ENCODE measurements at regions not wholly inside any gene's neighbourhood (a gene's known extent, or its start where the extent isn't known, plus 50 kb on each side); places are given as distances from the start of the nearest gene placed in this dataset.

- H3K27ac ChIP-seq (ENCODE audit: low read depth, low read length), result no peak overlapping the region
- no peak overlapping the region for H2AFZ ChIP-seq (ENCODE audit: low read length, unreplicated experiment)
- no peaks in the 10 kb centered on the region for H3K27me3 ChIP-seq (ENCODE audit: insufficient read depth, low read length)
- H3K79me2 ChIP-seq (ENCODE audit: control insufficient read depth, insufficient read depth, low read length, unreplicated experiment), result no peaks in the 10 kb centered on the region
- H3K4me3 ChIP-seq (ENCODE audit: low read depth, low read length), result no peak overlapping the region
- H3K4me1 ChIP-seq (ENCODE audit: control insufficient read depth, insufficient read depth, low read length, unreplicated experiment), result no peaks in the 10 kb centered on the region
- H3K36me3 ChIP-seq (ENCODE audit: insufficient read depth, low read length), result no peaks in the 10 kb centered on the region
Observed at GRCh38 chr4:189779281-189779980, 161.2 kb upstream of the FRG1 start.

- H2AFZ ChIP-seq (ENCODE audit: low read length, unreplicated experiment), result no peak overlapping the region
- H3K27me3 ChIP-seq (ENCODE audit: insufficient read depth, low read length), result no peaks in the 10 kb centered on the region
- H3K27ac ChIP-seq (ENCODE audit: low read depth, low read length), result no peak overlapping the region
- H3K4me3 ChIP-seq (ENCODE audit: low read depth, low read length), result no peak overlapping the region
- H3K79me2 ChIP-seq (ENCODE audit: control insufficient read depth, insufficient read depth, low read length, unreplicated experiment), result no peaks in the 10 kb centered on the region
- no peaks in the 10 kb centered on the region for H3K4me1 ChIP-seq (ENCODE audit: control insufficient read depth, insufficient read depth, low read length, unreplicated experiment)
- no peaks in the 10 kb centered on the region for H3K36me3 ChIP-seq (ENCODE audit: insufficient read depth, low read length)
Observed at GRCh38 chr4:189780391-189780790, 160.3 kb upstream of the FRG1 start.

DNA sequence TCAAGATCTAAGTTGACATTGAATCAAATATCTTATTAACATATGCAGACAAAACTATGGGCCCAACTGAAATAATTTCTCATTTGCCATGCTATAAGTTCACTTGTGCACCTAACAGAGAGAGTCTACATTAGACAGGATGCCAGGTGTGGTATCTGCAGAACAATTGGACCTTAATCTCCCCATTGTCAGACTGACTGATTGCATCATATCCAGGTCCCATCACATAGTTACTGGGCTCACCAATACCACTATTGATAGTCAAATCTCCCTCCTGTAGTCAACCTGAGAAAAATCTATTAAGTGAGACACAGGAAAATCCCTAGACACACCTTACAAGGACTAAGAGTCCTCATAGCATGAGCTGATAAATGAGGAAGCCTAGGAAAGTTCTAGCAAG is 156.0 kb upstream of the FRG1 start:
- no peak overlapping the region for H2AFZ ChIP-seq (ENCODE audit: low read length, unreplicated experiment)
- H3K27me3 ChIP-seq (ENCODE audit: insufficient read depth, low read length), result 0 out of 2 replicates have a peak, but pooled peaks cover 3% of the 10 kb centered on the region
- no peaks in the 10 kb centered on the region for H3K36me3 ChIP-seq (ENCODE audit: insufficient read depth, low read length)
- no peaks in the 10 kb centered on the region for H3K4me1 ChIP-seq (ENCODE audit: control insufficient read depth, insufficient read depth, low read length, unreplicated experiment)
- no peak overlapping the region for H3K4me3 ChIP-seq (ENCODE audit: low read depth, low read length)
- H3K27ac ChIP-seq (ENCODE audit: low read depth, low read length), result no peak overlapping the region
- no peaks in the 10 kb centered on the region for H3K79me2 ChIP-seq (ENCODE audit: control insufficient read depth, insufficient read depth, low read length, unreplicated experiment)

- no peaks in the 10 kb centered on the region for H3K79me2 ChIP-seq (ENCODE audit: control insufficient read depth, insufficient read depth, low read length, unreplicated experiment)
- 0 out of 2 replicates have a peak, but pooled peaks cover 5% of the 10 kb centered on the region for H3K27me3 ChIP-seq (ENCODE audit: insufficient read depth, low read length)
- no peaks in the 10 kb centered on the region for H3K4me1 ChIP-seq (ENCODE audit: control insufficient read depth, insufficient read depth, low read length, unreplicated experiment)
- H3K27ac ChIP-seq (ENCODE audit: low read depth, low read length), result no peak overlapping the region
- H2AFZ ChIP-seq (ENCODE audit: low read length, unreplicated experiment), result no peak overlapping the region
- H3K36me3 ChIP-seq (ENCODE audit: insufficient read depth, low read length), result no peaks in the 10 kb centered on the region
- H3K4me3 ChIP-seq (ENCODE audit: low read depth, low read length), result no peak overlapping the region
Observed at GRCh38 chr4:189785257-189785656, 155.4 kb upstream of the FRG1 start.

DNA sequence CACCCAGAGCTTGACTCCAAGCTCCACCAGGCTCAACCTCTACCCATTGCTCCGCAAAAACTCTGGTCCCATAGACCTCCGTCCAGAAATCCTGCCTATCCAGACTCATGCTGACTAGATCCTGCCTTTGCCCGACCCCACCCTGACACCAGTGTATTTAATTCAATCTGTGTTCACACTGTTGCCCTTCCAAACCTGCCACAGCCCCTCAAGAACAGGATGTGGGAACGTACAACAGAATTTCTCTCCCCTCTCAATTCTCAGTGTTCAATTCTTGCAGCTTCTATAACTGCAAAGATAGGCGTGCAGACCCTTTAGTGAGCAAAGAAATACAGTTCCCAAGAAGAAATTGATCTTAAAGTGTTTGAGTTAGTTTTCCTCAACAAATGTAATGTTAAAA is 154.2 kb upstream of the FRG1 start:
- Histone ChIP-seq H3K27ac (ENCODE audit: low read depth, low read length) (no peak overlapping the region), H2AFZ (ENCODE audit: low read length, unreplicated experiment) (no peak overlapping the region), H3K4me3 (ENCODE audit: low read depth, low read length) (no peak overlapping the region), H3K4me1 (ENCODE audit: control insufficient read depth, insufficient read depth, low read length, unreplicated experiment) (no peaks in the 10 kb centered on the region), H3K36me3 (ENCODE audit: insufficient read depth, low read length) (no peaks in the 10 kb centered on the region), H3K27me3 (ENCODE audit: insufficient read depth, low read length) (0 out of 2 replicates have a peak, but pooled peaks cover 5% of the 10 kb centered on the region), H3K79me2 (ENCODE audit: control insufficient read depth, insufficient read depth, low read length, unreplicated experiment) (no peaks in the 10 kb centered on the region)

DNA sequence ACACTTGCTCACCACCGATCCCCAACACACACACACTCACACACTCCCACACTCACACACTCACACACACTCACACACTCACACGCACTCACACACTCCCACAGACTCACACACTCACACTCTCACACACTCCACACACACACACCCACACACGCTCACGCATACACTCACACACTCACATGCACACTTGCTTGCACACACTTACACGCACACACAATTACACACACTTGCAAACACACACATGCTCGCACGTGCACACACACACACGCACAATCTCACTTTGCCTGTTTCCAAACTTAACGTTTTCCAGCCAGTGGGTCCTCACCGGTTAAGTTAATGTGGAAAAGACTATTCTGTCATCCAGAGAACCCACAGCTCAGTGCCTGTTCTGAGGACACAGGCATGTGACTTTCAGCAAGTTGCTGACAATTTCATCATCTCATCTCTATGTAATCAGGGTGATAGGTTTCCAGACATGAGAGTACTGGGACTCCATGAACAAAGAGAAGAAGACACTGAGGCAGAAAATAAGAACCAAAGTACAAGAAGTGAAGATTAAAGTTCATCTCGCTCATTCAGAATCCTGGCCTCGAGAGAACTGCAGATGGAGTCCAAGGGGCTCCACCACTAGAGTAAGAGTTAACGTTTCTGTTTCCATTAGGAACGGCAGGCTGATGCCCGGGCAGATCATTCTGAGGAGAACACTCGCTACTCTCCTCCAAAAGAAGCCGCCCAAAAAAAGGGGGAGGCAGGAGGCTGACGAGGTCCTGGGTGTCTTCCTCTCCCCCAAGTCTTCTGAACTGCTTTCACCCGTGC is 153.2 kb upstream of the FRG1 start:
- Histone ChIP-seq H3K36me3 (ENCODE audit: insufficient read depth, low read length) (no peaks in the 10 kb centered on the region), H3K4me3 (ENCODE audit: low read depth, low read length) (no peak overlapping the region), H2AFZ (ENCODE audit: low read length, unreplicated experiment) (no peak overlapping the region), H3K79me2 (ENCODE audit: control insufficient read depth, insufficient read depth, low read length, unreplicated experiment) (no peaks in the 10 kb centered on the region), H3K27me3 (ENCODE audit: insufficient read depth, low read length) (0 out of 2 replicates have a peak, but pooled peaks cover 6% of the 10 kb centered on the region), H3K27ac (ENCODE audit: low read depth, low read length) (no peak overlapping the region), H3K4me1 (ENCODE audit: control insufficient read depth, insufficient read depth, low read length, unreplicated experiment) (no peaks in the 10 kb centered on the region)

GRCh38 chr4:189792924-189793618 is 147.6 kb upstream of the FRG1 start:
- H3K36me3 ChIP-seq (ENCODE audit: insufficient read depth, low read length), result no peaks in the 10 kb centered on the region
- H3K4me1 ChIP-seq (ENCODE audit: control insufficient read depth, insufficient read depth, low read length, unreplicated experiment), result no peaks in the 10 kb centered on the region
- H3K27me3 ChIP-seq (ENCODE audit: insufficient read depth, low read length), result 0 out of 2 replicates have a peak, but pooled peaks cover 7% of the 10 kb centered on the region
- H3K79me2 ChIP-seq (ENCODE audit: control insufficient read depth, insufficient read depth, low read length, unreplicated experiment), result no peaks in the 10 kb centered on the region
- no peak overlapping the region for H3K4me3 ChIP-seq (ENCODE audit: low read depth, low read length)
- no peak overlapping the region for H2AFZ ChIP-seq (ENCODE audit: low read length, unreplicated experiment)
- H3K27ac ChIP-seq (ENCODE audit: low read depth, low read length), result no peak overlapping the region

DNA sequence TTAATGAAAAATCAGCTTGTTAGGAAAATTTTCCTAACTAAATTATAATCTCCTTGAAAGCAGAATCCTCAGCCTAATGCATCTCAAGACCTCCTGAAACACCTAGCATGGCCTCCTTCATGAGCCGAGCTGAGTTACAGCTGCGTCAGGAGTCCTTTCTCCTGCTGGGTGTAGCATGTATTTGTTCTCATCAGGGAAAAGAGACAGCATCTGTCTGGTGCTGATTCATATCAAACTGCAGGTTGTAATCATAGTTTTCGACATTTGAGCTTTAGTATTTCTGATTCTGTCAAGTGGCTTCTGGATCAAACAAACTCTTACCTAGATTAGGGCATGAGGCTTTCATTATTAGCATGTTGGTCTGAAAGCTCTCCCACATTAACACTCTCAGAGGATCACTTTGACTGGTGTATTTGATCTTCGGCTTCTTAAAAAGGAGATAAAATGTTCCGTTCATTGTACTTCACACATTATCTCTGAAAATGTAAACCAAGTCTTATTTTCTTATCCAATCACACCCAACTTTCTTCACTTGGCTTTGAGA is 140.1 kb upstream of the FRG1 start:
- no peaks in the 10 kb centered on the region for H3K4me1 ChIP-seq (ENCODE audit: control insufficient read depth, insufficient read depth, low read length, unreplicated experiment)
- no peak overlapping the region for H3K27ac ChIP-seq (ENCODE audit: low read depth, low read length)
- no peak overlapping the region for H2AFZ ChIP-seq (ENCODE audit: low read length, unreplicated experiment)
- H3K79me2 ChIP-seq (ENCODE audit: control insufficient read depth, insufficient read depth, low read length, unreplicated experiment), result no peaks in the 10 kb centered on the region
- no peaks in the 10 kb centered on the region for H3K27me3 ChIP-seq (ENCODE audit: insufficient read depth, low read length)
- no peak overlapping the region for H3K4me3 ChIP-seq (ENCODE audit: low read depth, low read length)
- H3K36me3 ChIP-seq (ENCODE audit: insufficient read depth, low read length), result no peaks in the 10 kb centered on the region

GRCh38 chr4:189802884-189803283 is 137.8 kb upstream of the FRG1 start:
- H2AFZ ChIP-seq (ENCODE audit: low read length, unreplicated experiment), result no peak overlapping the region
- H3K4me1 ChIP-seq (ENCODE audit: control insufficient read depth, insufficient read depth, low read length, unreplicated experiment), result no peaks in the 10 kb centered on the region
- H3K79me2 ChIP-seq (ENCODE audit: control insufficient read depth, insufficient read depth, low read length, unreplicated experiment), result no peaks in the 10 kb centered on the region
- H3K27me3 ChIP-seq (ENCODE audit: insufficient read depth, low read length), result no peaks in the 10 kb centered on the region
- no peaks in the 10 kb centered on the region for H3K36me3 ChIP-seq (ENCODE audit: insufficient read depth, low read length)
- no peak overlapping the region for H3K27ac ChIP-seq (ENCODE audit: low read depth, low read length)
- no peak overlapping the region for H3K4me3 ChIP-seq (ENCODE audit: low read depth, low read length)

DNA sequence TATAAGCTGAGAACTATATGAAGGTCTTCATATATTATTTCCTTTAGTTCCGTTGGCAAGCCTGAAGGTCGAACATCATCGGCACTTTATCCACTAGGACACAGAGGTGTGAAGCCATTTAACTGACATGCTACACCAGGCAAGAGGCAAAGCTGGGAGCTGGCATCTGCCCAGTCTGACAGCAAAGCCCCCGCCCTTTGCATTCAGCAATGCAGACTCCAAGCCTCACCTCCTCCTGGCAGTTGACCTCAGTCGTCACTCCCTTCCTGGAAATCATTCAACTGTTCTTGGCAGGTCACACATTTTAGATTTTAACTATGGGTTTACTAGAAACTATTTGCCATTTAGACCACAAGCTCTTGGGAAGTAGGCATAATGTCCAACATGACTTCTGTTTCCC is 135.8 kb upstream of the FRG1 start:
- H2AFZ ChIP-seq (ENCODE audit: low read length, unreplicated experiment), result no peak overlapping the region
- no peak overlapping the region for H3K4me3 ChIP-seq (ENCODE audit: low read depth, low read length)
- H3K27me3 ChIP-seq (ENCODE audit: insufficient read depth, low read length), result no peaks in the 10 kb centered on the region
- no peaks in the 10 kb centered on the region for H3K36me3 ChIP-seq (ENCODE audit: insufficient read depth, low read length)
- no peaks in the 10 kb centered on the region for H3K4me1 ChIP-seq (ENCODE audit: control insufficient read depth, insufficient read depth, low read length, unreplicated experiment)
- H3K79me2 ChIP-seq (ENCODE audit: control insufficient read depth, insufficient read depth, low read length, unreplicated experiment), result no peaks in the 10 kb centered on the region
- no peak overlapping the region for H3K27ac ChIP-seq (ENCODE audit: low read depth, low read length)
